ENCODE measurements at regions not wholly inside any gene's neighbourhood (a gene's known extent, or its start where the extent isn't known, plus 50 kb on each side); places are given as distances from the start of the nearest gene placed in this dataset.

GRCh38 chr5:93807846-93808245, 66.4 kb upstream of the POU5F2 start:
- no TSS peak for BruUV-seq (replicated peaks)
- Histone ChIP-seq H3K27ac (ENCODE audit: low read depth, low read length, poor library complexity, severe bottlenecking) (no peak overlapping the region), H3K4me1 (ENCODE audit: insufficient read depth, low read length, poor library complexity, severe bottlenecking) (no peaks in the 10 kb centered on the region), H3K9me3 (ENCODE audit: low read length) (no peaks in the 10 kb centered on the region), H3K36me3 (ENCODE audit: insufficient read depth, low read length) (no peaks in the 10 kb centered on the region), H2AFZ (ENCODE audit: low read length) (no peak overlapping the region), H3K9me2 (ENCODE audit: insufficient read depth, low read length) (no peaks in the 10 kb centered on the region), H3K4me2 (ENCODE audit: low read length) (no peak overlapping the region), H3K4me3 (ENCODE audit: low read depth, low read length, poor library complexity, severe bottlenecking) (no peak overlapping the region), H3K79me2 (ENCODE audit: insufficient read depth, low read depth, low read length) (no peaks in the 10 kb centered on the region), H4K20me1 (ENCODE audit: insufficient read depth, low read length) (no peaks in the 10 kb centered on the region)
- no peak for DNase-seq (ENCODE audit: low spot score)
- TF ChIP-seq, protein P1, sequence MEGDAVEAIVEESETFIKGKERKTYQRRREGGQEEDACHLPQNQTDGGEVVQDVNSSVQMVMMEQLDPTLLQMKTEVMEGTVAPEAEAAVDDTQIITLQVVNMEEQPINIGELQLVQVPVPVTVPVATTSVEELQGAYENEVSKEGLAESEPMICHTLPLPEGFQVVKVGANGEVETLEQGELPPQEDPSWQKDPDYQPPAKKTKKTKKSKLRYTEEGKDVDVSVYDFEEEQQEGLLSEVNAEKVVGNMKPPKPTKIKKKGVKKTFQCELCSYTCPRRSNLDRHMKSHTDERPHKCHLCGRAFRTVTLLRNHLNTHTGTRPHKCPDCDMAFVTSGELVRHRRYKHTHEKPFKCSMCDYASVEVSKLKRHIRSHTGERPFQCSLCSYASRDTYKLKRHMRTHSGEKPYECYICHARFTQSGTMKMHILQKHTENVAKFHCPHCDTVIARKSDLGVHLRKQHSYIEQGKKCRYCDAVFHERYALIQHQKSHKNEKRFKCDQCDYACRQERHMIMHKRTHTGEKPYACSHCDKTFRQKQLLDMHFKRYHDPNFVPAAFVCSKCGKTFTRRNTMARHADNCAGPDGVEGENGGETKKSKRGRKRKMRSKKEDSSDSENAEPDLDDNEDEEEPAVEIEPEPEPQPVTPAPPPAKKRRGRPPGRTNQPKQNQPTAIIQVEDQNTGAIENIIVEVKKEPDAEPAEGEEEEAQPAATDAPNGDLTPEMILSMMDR (conservative IDR thresholded peaks at IDR 0.05; ENCODE audit: low read length) = no peak
- TF ChIP-seq EZH2phosphoT487 (IDR thresholded peaks at IDR 0.05; ENCODE audit: borderline replicate concordance, low read depth, low read length) = no peak
- ChIA-PET POLR2A (interaction anchor here (0.6 to 1.0 kb wide), 3 partner anchors 20 to 205 kb away, joined by 3 to 5 read pairs (median 4); no protein-coding TSS in a partner anchor), CTCF (ENCODE audit: unreplicated experiment) (no interaction called here)
- intact Hi-C loops (cut with micrococcal nuclease; ENCODE audit: unreplicated experiment) = no loop called here

DNA sequence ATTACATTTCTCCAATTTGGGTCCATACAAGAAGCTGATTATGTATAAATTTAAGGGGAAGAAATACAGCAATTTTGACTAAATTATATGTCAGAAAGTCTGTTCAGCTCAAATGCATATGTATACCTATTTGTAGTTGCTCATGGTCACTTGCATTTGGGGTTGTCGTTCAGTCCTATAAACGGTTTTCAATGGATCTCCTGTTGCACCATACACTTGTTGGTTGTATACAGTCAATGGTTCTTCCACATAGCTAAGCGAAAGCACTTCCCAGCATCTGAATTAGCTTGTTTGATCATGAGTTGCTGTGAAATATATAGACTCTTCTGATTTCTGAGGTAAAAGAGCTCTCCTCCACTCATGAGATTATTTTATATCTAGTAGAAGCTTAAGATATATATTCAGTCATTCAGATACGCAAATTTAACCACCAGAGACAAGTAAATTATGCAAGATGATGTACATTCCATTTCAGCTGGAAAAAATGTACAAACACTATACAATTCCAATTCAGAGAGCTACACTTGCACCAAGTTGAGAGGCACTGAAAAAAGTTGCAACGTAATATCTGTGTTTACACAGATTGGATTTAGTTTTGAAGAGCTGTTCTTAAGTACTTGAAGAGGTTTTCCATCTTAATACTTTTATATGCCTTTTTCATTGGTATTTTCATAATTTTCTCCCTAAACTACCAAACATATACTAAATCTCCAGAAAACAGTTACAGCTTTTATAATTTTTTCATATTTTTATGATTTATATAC, 64.4 kb upstream of the POU5F2 start:
- H3K4me2 ChIP-seq (ENCODE audit: low read length) = no peak overlapping the region
- TF ChIP-seq, protein P1 (conservative IDR thresholded peaks at IDR 0.05; ENCODE audit: low read length) = no peak
- TF ChIP-seq EZH2phosphoT487 (IDR thresholded peaks at IDR 0.05; ENCODE audit: borderline replicate concordance, low read depth, low read length) = no peak
- no peaks in the 10 kb centered on the region for H3K9me3 ChIP-seq (ENCODE audit: low read length)
- ChIA-PET CTCF (ENCODE audit: unreplicated experiment) (no interaction called here), POLR2A (interaction anchor here (1.1 kb wide), 1 partner anchor 55 kb away, joined by 4 read pairs; no protein-coding TSS in a partner anchor)
- intact Hi-C loops (cut with micrococcal nuclease; ENCODE audit: unreplicated experiment) = no loop called here
- no peaks in the 10 kb centered on the region for H3K4me1 ChIP-seq (ENCODE audit: insufficient read depth, low read length, poor library complexity, severe bottlenecking)
- no peaks in the 10 kb centered on the region for H3K36me3 ChIP-seq (ENCODE audit: insufficient read depth, low read length)
- H3K27ac ChIP-seq (ENCODE audit: low read depth, low read length, poor library complexity, severe bottlenecking) = no peak overlapping the region
- no peaks in the 10 kb centered on the region for H3K79me2 ChIP-seq (ENCODE audit: insufficient read depth, low read depth, low read length)
- H3K9me2 ChIP-seq (ENCODE audit: insufficient read depth, low read length) = no peaks in the 10 kb centered on the region
- no peak for DNase-seq (ENCODE audit: low spot score)
- H4K20me1 ChIP-seq (ENCODE audit: insufficient read depth, low read length) = 0 out of 2 replicates have a peak, but pooled peaks cover 4% of the 10 kb centered on the region
- H2AFZ ChIP-seq (ENCODE audit: low read length) = no peak overlapping the region
- no TSS peak for BruUV-seq (replicated peaks)
- no peak overlapping the region for H3K4me3 ChIP-seq (ENCODE audit: low read depth, low read length, poor library complexity, severe bottlenecking)
